GM23338 (cell line): ENCODE measurements at regions not wholly inside any gene's neighbourhood (a gene's known extent, or its start where the extent isn't known, plus 50 kb on each side); places are given as distances from the start of the nearest gene placed in this dataset.

Experiments
- ATAC-seq: fragments of 200-7000 bp; cut with Tn5 transposase; 3 replicates; pipeline ENCODE4 v1.9.1; 2020
- DNase-seq: peaks from one replicate; pipeline ENCODE4 v3.0.0-alpha.2; 2015; ENCODE audit warnings: low spot score
- H2AFZ ChIP-seq: fragments of 200-600 bp; sonication (generic); 2 replicates; pipeline ENCODE4 v1.8.0; 2016; ENCODE audit warnings: antibody characterized with exemption, mild to moderate bottlenecking, moderate library complexity
- H3F3A ChIP-seq: fragments of 200-600 bp; sonication (generic); replicated peaks from 2 replicates; pipeline ENCODE4 v1.8.0; 2017; ENCODE audit warnings: antibody characterized with exemption, mixed run types, low read depth
- H3K27ac ChIP-seq: fragments of 200-600 bp; sonication (generic); 2 replicates; pipeline ENCODE4 v1.6.1; 2016; ENCODE audit warnings: low read depth
- H3K27me3 ChIP-seq: fragments of 200-600 bp; sonication (generic); 2 replicates; pipeline ENCODE4 v1.8.0; 2016; ENCODE audit warnings: mild to moderate bottlenecking, mixed run types, moderate library complexity; ENCODE audit not compliant: insufficient read depth
- H3K36me3 ChIP-seq: fragments of 200-600 bp; sonication (generic); 2 replicates; pipeline ENCODE4 v1.8.0; 2016; ENCODE audit warnings: mild to moderate bottlenecking; ENCODE audit not compliant: insufficient read depth
- H3K4me1 ChIP-seq: fragments of 200-600 bp; sonication (generic); 2 replicates; pipeline ENCODE4 v1.8.0; 2016; ENCODE audit warnings: mild to moderate bottlenecking, moderate library complexity; ENCODE audit not compliant: insufficient read depth
- H3K4me2 ChIP-seq: fragments of 200-600 bp; sonication (generic); 2 replicates; pipeline ENCODE4 v1.7.1; 2017; ENCODE audit warnings: mixed run types
- H3K4me3 ChIP-seq: fragments of 200-600 bp; sonication (generic); 2 replicates; pipeline ENCODE4 v1.6.1; 2016; ENCODE audit warnings: mixed run types
- H3K79me2 ChIP-seq: fragments of 200-600 bp; sonication (generic); replicated peaks from 2 replicates; pipeline ENCODE4 v1.8.0; 2017; ENCODE audit warnings: mild to moderate bottlenecking; ENCODE audit not compliant: insufficient read depth
- H3K9me2 ChIP-seq: fragments of 200-600 bp; sonication (generic); 2 replicates; pipeline ENCODE4 v1.8.0; 2017; ENCODE audit not compliant: insufficient read depth
- H4K20me1 ChIP-seq: fragments of 200-600 bp; sonication (generic); replicated peaks from 2 replicates; pipeline ENCODE4 v1.8.0; 2017; ENCODE audit warnings: mild to moderate bottlenecking; ENCODE audit not compliant: insufficient read depth
- H3K27ac Mint-ChIP-seq: 2 replicates; pipeline ENCODE4 v1.8.0; 2020; ENCODE audit warnings: inconsistent platforms, mild to moderate bottlenecking, moderate library complexity, mixed read lengths
- H3K27me3 Mint-ChIP-seq: 3 replicates; pipeline ENCODE4 v1.8.0; 2022; ENCODE audit warnings: low read depth, mild to moderate bottlenecking, moderate library complexity, mixed read lengths, inconsistent platforms; ENCODE audit not compliant: insufficient read depth, poor library complexity
- H3K36me3 Mint-ChIP-seq: 3 replicates; pipeline ENCODE4 v1.8.0; 2021; ENCODE audit warnings: low read depth, mild to moderate bottlenecking, inconsistent platforms, moderate library complexity, mixed read lengths
- H3K4me1 Mint-ChIP-seq: 3 replicates; pipeline ENCODE4 v1.8.0; 2020; ENCODE audit warnings: mild to moderate bottlenecking, inconsistent platforms, mixed read lengths
- H3K4me3 Mint-ChIP-seq: 3 replicates; pipeline ENCODE4 v1.8.0; 2021; ENCODE audit warnings: moderate library complexity, mild to moderate bottlenecking, inconsistent platforms, mixed read lengths
- H3K9me3 Mint-ChIP-seq: 3 replicates; pipeline ENCODE4 v1.8.0; 2020; ENCODE audit warnings: moderate library complexity, mild to moderate bottlenecking, inconsistent platforms, mixed read lengths
- ETS1 ChIP-seq: IDR thresholded peaks from 2 replicates; pipeline ENCODE4 v1.6.1; 2016; ENCODE audit warnings: antibody characterized with exemption
- REST ChIP-seq: IDR thresholded peaks from one replicate; pipeline ENCODE4 v1.6.1; 2018; ENCODE audit warnings: antibody characterized with exemption; ENCODE audit not compliant: unreplicated experiment
- ZNF331 ChIP-seq: fragments of 250-450 bp; sonication (Bioruptor Pico); IDR thresholded peaks from 2 replicates; pipeline ENCODE4 v1.5.0; 2020; ENCODE audit warnings: low read depth, mild to moderate bottlenecking, moderate library complexity
- ZNF462 ChIP-seq: fragments of 250-450 bp; sonication (Bioruptor Pico); IDR thresholded peaks from 2 replicates; pipeline ENCODE4 v1.5.0; 2020; ENCODE audit warnings: mild to moderate bottlenecking, moderate library complexity

- H3K4me3 Mint-ChIP-seq = no peak overlapping the region
- H2AFZ ChIP-seq = no peak overlapping the region
- peaks cover 2% of the 10 kb centered on the region for H3K27me3 Mint-ChIP-seq
- H3K4me2 ChIP-seq = no peak overlapping the region
- ATAC-seq = no peak
- H3K36me3 ChIP-seq = no peaks in the 10 kb centered on the region
- H3K27me3 ChIP-seq = no peaks in the 10 kb centered on the region
- H3K27ac Mint-ChIP-seq = no peak overlapping the region
- no peak for DNase-seq
- no peaks in the 10 kb centered on the region for H3K36me3 Mint-ChIP-seq
- H3K4me3 ChIP-seq = no peak overlapping the region
- no peaks in the 10 kb centered on the region for H3F3A ChIP-seq
- H3K9me2 ChIP-seq = 0 out of 2 replicates have a peak, but pooled peaks cover 1% of the 10 kb centered on the region
- H3K4me1 Mint-ChIP-seq = no peaks in the 10 kb centered on the region
- H3K79me2 ChIP-seq = no peaks in the 10 kb centered on the region
- H4K20me1 ChIP-seq = no peaks in the 10 kb centered on the region
- H3K27ac ChIP-seq = no peak overlapping the region
- TF ChIP-seq ETS1 = no peak
- no peak for TF ChIP-seq ZNF462
- TF ChIP-seq ZNF331 (CRISPR knock-in tag) = no peak
- H3K9me3 Mint-ChIP-seq = 0 out of 3 replicates have a peak, but pooled peaks cover 3% of the 10 kb centered on the region
- no peaks in the 10 kb centered on the region for H3K4me1 ChIP-seq
These were observed 340.9 kb upstream of the CHRM2 start for GRCh38 chr7:136527554-136527953.

GRCh38 chr7:136526408-136527105 is 341.9 kb upstream of the CHRM2 start:
- H4K20me1 ChIP-seq = no peaks in the 10 kb centered on the region
- no peaks in the 10 kb centered on the region for H3K36me3 ChIP-seq
- 0 out of 3 replicates have a peak, but pooled peaks cover 3% of the 10 kb centered on the region for H3K9me3 Mint-ChIP-seq
- H3K4me3 Mint-ChIP-seq = no peak overlapping the region
- ATAC-seq (no peak), DNase-seq (no peak)
- no peaks in the 10 kb centered on the region for H3K79me2 ChIP-seq
- no peak overlapping the region for H3K27ac Mint-ChIP-seq
- H3K27ac ChIP-seq = no peak overlapping the region
- peaks cover 2% of the 10 kb centered on the region for H3K27me3 Mint-ChIP-seq
- H3K4me3 ChIP-seq = no peak overlapping the region
- H2AFZ ChIP-seq = no peak overlapping the region
- H3K27me3 ChIP-seq = no peaks in the 10 kb centered on the region
- no peak overlapping the region for H3K4me2 ChIP-seq
- H3K4me1 ChIP-seq = no peaks in the 10 kb centered on the region
- no peaks in the 10 kb centered on the region for H3K9me2 ChIP-seq
- H3K4me1 Mint-ChIP-seq = no peaks in the 10 kb centered on the region
- H3F3A ChIP-seq = no peaks in the 10 kb centered on the region
- no peaks in the 10 kb centered on the region for H3K36me3 Mint-ChIP-seq
- no peak for TF ChIP-seq REST
